ENCODE measurements at regions not wholly inside any gene's neighbourhood (a gene's known extent, or its start where the extent isn't known, plus 50 kb on each side); places are given as distances from the start of the nearest gene placed in this dataset.

- Mint-ChIP-seq H3K4me3 (ENCODE audit: low read depth) (no peak overlapping the region), H3K27me3 (peaks cover 5% of the 10 kb centered on the region)
Measured at GRCh38 chr15:72982714-72983113, 69.5 kb upstream of the NEO1 start.

DNA sequence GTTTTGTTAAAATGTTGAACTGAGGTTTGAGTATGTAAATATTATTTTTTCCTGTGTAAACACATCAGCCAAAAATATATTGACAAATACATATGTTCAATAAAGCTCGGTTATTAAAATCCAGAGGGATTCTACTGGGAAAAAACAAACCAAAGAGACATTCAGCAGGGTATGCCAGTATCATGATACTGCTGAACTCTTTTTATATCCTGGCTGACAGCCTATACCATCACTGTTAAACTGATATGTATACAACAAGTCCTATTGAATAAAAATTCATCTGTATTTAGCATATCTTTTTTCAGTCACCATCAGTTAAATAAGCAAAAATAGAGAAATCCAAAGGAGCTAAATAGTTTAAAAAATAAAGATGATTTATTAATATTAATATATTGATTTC, 71.6 kb upstream of the NEO1 start:
- no peak for DNase-seq (ENCODE audit: low spot score, unreplicated experiment)
- Mint-ChIP-seq H3K27me3 (peaks cover 5% of the 10 kb centered on the region), H3K4me1 (ENCODE audit: low read depth) (no peaks in the 10 kb centered on the region), H3K4me3 (ENCODE audit: low read depth) (no peak overlapping the region), H3K9me3 (ENCODE audit: low read depth) (peaks cover 4% of the 10 kb centered on the region), H3K27ac (no peak overlapping the region), H3K36me3 (ENCODE audit: insufficient read depth) (no peaks in the 10 kb centered on the region)
- TF ChIP-seq CTCF (IDR thresholded peaks at IDR 0.05; ENCODE audit: unreplicated experiment) = no peak

More at GRCh38 chr15:72982714-72983113, 69.5 kb upstream of the NEO1 start:
- no peak for TF ChIP-seq CTCF (IDR thresholded peaks at IDR 0.05; ENCODE audit: unreplicated experiment)
- Mint-ChIP-seq H3K4me1 (ENCODE audit: low read depth) (no peaks in the 10 kb centered on the region), H3K9me3 (ENCODE audit: low read depth) (peaks cover 4% of the 10 kb centered on the region), H3K36me3 (ENCODE audit: insufficient read depth) (no peaks in the 10 kb centered on the region), H3K27ac (no peak overlapping the region)
- DNase-seq (ENCODE audit: low spot score, unreplicated experiment) = no peak

GRCh38 chr15:72979791-72980190, 72.5 kb upstream of the NEO1 start:
- H3K4me3 Mint-ChIP-seq (ENCODE audit: low read depth) = no peak overlapping the region
- peaks cover 5% of the 10 kb centered on the region for H3K27me3 Mint-ChIP-seq
- no peak for DNase-seq (ENCODE audit: low spot score, unreplicated experiment)
- peaks cover 4% of the 10 kb centered on the region for H3K9me3 Mint-ChIP-seq (ENCODE audit: low read depth)
- no peaks in the 10 kb centered on the region for H3K36me3 Mint-ChIP-seq (ENCODE audit: insufficient read depth)
- H3K27ac Mint-ChIP-seq = no peak overlapping the region
- H3K4me1 Mint-ChIP-seq (ENCODE audit: low read depth) = no peaks in the 10 kb centered on the region
- no peak for TF ChIP-seq CTCF (IDR thresholded peaks at IDR 0.05; ENCODE audit: unreplicated experiment)

DNA sequence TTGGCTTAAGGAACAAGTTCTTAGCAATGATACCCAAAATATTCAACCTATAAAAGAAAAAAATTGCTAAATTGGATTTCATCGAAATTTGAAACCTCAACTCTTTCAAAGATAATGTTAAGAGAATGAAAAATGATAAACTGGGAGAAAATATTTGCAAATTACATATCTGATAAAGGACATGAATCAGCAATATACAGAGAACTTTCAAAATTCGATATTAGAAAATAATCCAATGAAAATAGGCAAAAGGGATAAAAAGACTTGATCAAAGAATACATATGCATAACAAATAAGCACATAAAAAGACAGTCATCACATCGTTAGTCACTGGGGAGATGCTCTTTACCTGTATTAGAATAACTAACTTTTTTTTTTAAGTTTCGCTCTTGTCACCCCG, 73.0 kb upstream of the NEO1 start:
- Mint-ChIP-seq H3K9me3 (ENCODE audit: low read depth) (peaks cover 1% of the 10 kb centered on the region), H3K4me1 (ENCODE audit: low read depth) (no peaks in the 10 kb centered on the region), H3K27ac (no peak overlapping the region), H3K27me3 (peaks cover 3% of the 10 kb centered on the region), H3K36me3 (ENCODE audit: insufficient read depth) (no peaks in the 10 kb centered on the region), H3K4me3 (ENCODE audit: low read depth) (no peak overlapping the region)
- no peak for DNase-seq (ENCODE audit: low spot score, unreplicated experiment)
- no peak for TF ChIP-seq CTCF (IDR thresholded peaks at IDR 0.05; ENCODE audit: unreplicated experiment)

GRCh38 chr15:72978223-72978622, 74.0 kb upstream of the NEO1 start:
- no peaks in the 10 kb centered on the region for H3K36me3 Mint-ChIP-seq (ENCODE audit: insufficient read depth)
- no peak for DNase-seq (ENCODE audit: low spot score, unreplicated experiment)
- no peak overlapping the region for H3K27ac Mint-ChIP-seq
- no peak overlapping the region for H3K4me3 Mint-ChIP-seq (ENCODE audit: low read depth)
- H3K9me3 Mint-ChIP-seq (ENCODE audit: low read depth) = no peaks in the 10 kb centered on the region
- peaks cover 2% of the 10 kb centered on the region for H3K27me3 Mint-ChIP-seq
- H3K4me1 Mint-ChIP-seq (ENCODE audit: low read depth) = no peaks in the 10 kb centered on the region
- no peak for TF ChIP-seq CTCF (IDR thresholded peaks at IDR 0.05; ENCODE audit: unreplicated experiment)
